Osteocyte (in vitro differentiated cells): ENCODE measurements at regions not wholly inside any gene's neighbourhood (a gene's known extent, or its start where the extent isn't known, plus 50 kb on each side); places are given as distances from the start of the nearest gene placed in this dataset.

Experiments
- DNase-seq: peaks from one replicate; pipeline ENCODE4 v3.0.0; 2021; ENCODE audit warnings: mixed read lengths; ENCODE audit not compliant: unreplicated experiment; ENCODE audit errors: extremely low spot score
- H3K27ac Mint-ChIP-seq: one replicate; pipeline ENCODE4 v1.8.0; 2021; ENCODE audit warnings: mild to moderate bottlenecking, mixed read lengths; ENCODE audit not compliant: unreplicated experiment
- H3K27me3 Mint-ChIP-seq: one replicate; pipeline ENCODE4 v1.8.0; 2021; ENCODE audit warnings: mixed read lengths; ENCODE audit not compliant: unreplicated experiment
- H3K36me3 Mint-ChIP-seq: one replicate; pipeline ENCODE4 v1.8.0; 2021; ENCODE audit warnings: mixed read lengths; ENCODE audit not compliant: unreplicated experiment
- H3K4me1 Mint-ChIP-seq: one replicate; pipeline ENCODE4 v1.8.0; 2021; ENCODE audit warnings: mixed read lengths; ENCODE audit not compliant: unreplicated experiment
- H3K4me3 Mint-ChIP-seq: one replicate; pipeline ENCODE4 v1.8.0; 2021; ENCODE audit warnings: mild to moderate bottlenecking, moderate library complexity, mixed read lengths; ENCODE audit not compliant: unreplicated experiment
- H3K9me3 Mint-ChIP-seq: one replicate; pipeline ENCODE4 v1.8.0; 2021; ENCODE audit warnings: mixed read lengths; ENCODE audit not compliant: unreplicated experiment
- CTCF ChIP-seq: fragments of 200-600 bp; sonication (generic); IDR thresholded peaks from 2 replicates; pipeline ENCODE4 v1.5.0; 2021; ENCODE audit warnings: antibody characterized with exemption, mild to moderate bottlenecking, moderate library complexity

GRCh38 chr21:28359300-28359699 is 633.4 kb downstream of the LTN1 start:
- Mint-ChIP-seq H3K36me3 (no peaks in the 10 kb centered on the region), H3K27ac (no peak overlapping the region), H3K27me3 (no peaks in the 10 kb centered on the region), H3K4me1 (no peaks in the 10 kb centered on the region), H3K9me3 (no peaks in the 10 kb centered on the region), H3K4me3 (no peak overlapping the region)
- TF ChIP-seq CTCF: no peak
- no peak for DNase-seq

GRCh38 chr21:28358702-28359101 is 634.0 kb downstream of the LTN1 start:
- Mint-ChIP-seq H3K4me1 (no peaks in the 10 kb centered on the region), H3K27me3 (no peaks in the 10 kb centered on the region), H3K4me3 (no peak overlapping the region), H3K36me3 (no peaks in the 10 kb centered on the region), H3K27ac (no peak overlapping the region), H3K9me3 (no peaks in the 10 kb centered on the region)
- DNase-seq: no peak
- no peak for TF ChIP-seq CTCF

DNA sequence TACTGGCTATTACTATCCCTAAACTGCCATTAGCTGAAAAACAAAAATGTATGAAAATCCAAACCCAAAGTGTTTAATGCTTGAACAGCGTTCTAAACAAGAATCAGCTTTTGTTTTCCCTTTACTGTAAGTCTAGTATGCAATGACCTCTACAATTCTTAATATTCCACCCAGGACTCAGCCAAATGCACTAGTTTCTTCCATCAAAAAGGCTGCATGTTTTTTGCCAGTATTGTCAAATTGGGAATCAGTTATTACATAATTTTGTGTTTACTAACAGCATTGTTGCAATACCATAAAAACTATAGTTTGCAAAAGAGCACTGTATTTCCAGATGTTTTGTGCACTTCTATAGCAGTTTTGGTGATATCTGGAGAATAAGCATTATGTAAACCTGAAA is 634.5 kb downstream of the LTN1 start:
- no peaks in the 10 kb centered on the region for H3K4me1 Mint-ChIP-seq
- H3K27ac Mint-ChIP-seq: no peak overlapping the region
- no peaks in the 10 kb centered on the region for H3K36me3 Mint-ChIP-seq
- DNase-seq: no peak
- H3K9me3 Mint-ChIP-seq: no peaks in the 10 kb centered on the region
- no peak for TF ChIP-seq CTCF
- no peaks in the 10 kb centered on the region for H3K27me3 Mint-ChIP-seq
- H3K4me3 Mint-ChIP-seq: no peak overlapping the region

- no peak overlapping the region for H3K4me3 Mint-ChIP-seq
- no peak overlapping the region for H3K27ac Mint-ChIP-seq
- no peak for DNase-seq
- no peak for TF ChIP-seq CTCF
- no peaks in the 10 kb centered on the region for H3K27me3 Mint-ChIP-seq
- H3K36me3 Mint-ChIP-seq: no peaks in the 10 kb centered on the region
- no peaks in the 10 kb centered on the region for H3K4me1 Mint-ChIP-seq
- no peaks in the 10 kb centered on the region for H3K9me3 Mint-ChIP-seq
Measured at GRCh38 chr21:28357743-28358142, 634.9 kb downstream of the LTN1 start.

- Mint-ChIP-seq H3K27me3 (no peaks in the 10 kb centered on the region), H3K36me3 (no peaks in the 10 kb centered on the region), H3K9me3 (no peaks in the 10 kb centered on the region), H3K4me3 (no peak overlapping the region), H3K4me1 (no peaks in the 10 kb centered on the region), H3K27ac (no peak overlapping the region)
- TF ChIP-seq CTCF: no peak
- no peak for DNase-seq
Measured at GRCh38 chr21:28356422-28356821, 636.3 kb downstream of the LTN1 start.
